BJ (cell line): ENCODE measurements at regions not wholly inside any gene's neighbourhood (a gene's known extent, or its start where the extent isn't known, plus 50 kb on each side); places are given as distances from the start of the nearest gene placed in this dataset.

Source experiments
- CTCF ChIA-PET: fragments of 350-600 bp; formaldehyde crosslinking; extraction: SDS; loops from one replicate; lab custom pipeline; 2021; ENCODE audit warnings: antibody characterized with exemption, inconsistent platforms; lab: Yijun Ruan, JAX
- POLR2A ChIA-PET: fragments of 300-600 bp; sonication (Branson Sonifier 250); formaldehyde crosslinking; extraction: SDS; loops from one replicate; lab custom pipeline; 2021; ENCODE audit warnings: antibody characterized with exemption; lab: Charles Lee
- DNase-seq: peaks from one replicate; pipeline ENCODE4 v3.0.0-alpha.2; 2011; ENCODE audit warnings: low read depth
- H3K27me3 ChIP-seq: 2 replicates; pipeline ENCODE4 v1.6.0; 2011; ENCODE audit warnings: low read length; ENCODE audit not compliant: control insufficient read depth, insufficient read depth
- H3K36me3 ChIP-seq: 2 replicates; pipeline ENCODE4 v1.5.1; 2011; ENCODE audit warnings: low read length; ENCODE audit not compliant: control insufficient read depth, insufficient read depth
- H3K4me3 ChIP-seq: 2 replicates; pipeline ENCODE4 v1.5.1; 2011; ENCODE audit warnings: low read depth, mild to moderate bottlenecking, control low read depth, low read length
- CTCF ChIP-seq: IDR thresholded peaks from 2 replicates; pipeline ENCODE4 v1.5.1; 2011; ENCODE audit warnings: low read depth, mild to moderate bottlenecking, control low read depth, inconsistent platforms, low read length, moderate library complexity; ENCODE audit not compliant: insufficient read depth

- POLR2A ChIA-PET, result no interaction called here
- H3K27me3 ChIP-seq, result no peaks in the 10 kb centered on the region
- no peak for DNase-seq
- H3K36me3 ChIP-seq, result no peaks in the 10 kb centered on the region
- CTCF ChIA-PET, result no interaction called here
- no peak overlapping the region for H3K4me3 ChIP-seq
- no peak for TF ChIP-seq CTCF
Measured at GRCh38 chr9:80619356-80619755, 1047.6 kb downstream of the TLE4 start.

- CTCF ChIA-PET, result no interaction called here
- no peak for DNase-seq
- no peaks in the 10 kb centered on the region for H3K36me3 ChIP-seq
- POLR2A ChIA-PET, result no interaction called here
- no peak overlapping the region for H3K4me3 ChIP-seq
- H3K27me3 ChIP-seq, result no peaks in the 10 kb centered on the region
- TF ChIP-seq CTCF, result no peak
Measured at GRCh38 chr9:80615964-80616363, 1044.2 kb downstream of the TLE4 start.

- ChIA-PET CTCF (no interaction called here), POLR2A (no interaction called here)
- H3K36me3 ChIP-seq, result no peaks in the 10 kb centered on the region
- DNase-seq, result no peak
- H3K27me3 ChIP-seq, result no peaks in the 10 kb centered on the region
- no peak for TF ChIP-seq CTCF
- H3K4me3 ChIP-seq, result no peak overlapping the region
Measured at GRCh38 chr9:80605793-80606192, 1034.0 kb downstream of the TLE4 start.

- DNase-seq, result no peak
- H3K4me3 ChIP-seq, result no peak overlapping the region
- H3K27me3 ChIP-seq, result no peaks in the 10 kb centered on the region
- CTCF ChIA-PET, result interaction anchor here (0.6 kb wide), 1 partner anchor 451 kb away, joined by 3 read pairs; no protein-coding TSS in a partner anchor
- H3K36me3 ChIP-seq, result no peaks in the 10 kb centered on the region
- POLR2A ChIA-PET, result no interaction called here
- no peak for TF ChIP-seq CTCF
Measured at GRCh38 chr9:80605129-80605528, 1033.4 kb downstream of the TLE4 start.

GRCh38 chr9:80602291-80602690 is 1030.5 kb downstream of the TLE4 start:
- ChIA-PET POLR2A (no interaction called here), CTCF (no interaction called here)
- no peak overlapping the region for H3K4me3 ChIP-seq
- no peak for TF ChIP-seq CTCF
- H3K36me3 ChIP-seq, result no peaks in the 10 kb centered on the region
- no peaks in the 10 kb centered on the region for H3K27me3 ChIP-seq
- no peak for DNase-seq
